ENCODE measurements at regions not wholly inside any gene's neighbourhood (a gene's known extent, or its start where the extent isn't known, plus 50 kb on each side); places are given as distances from the start of the nearest gene placed in this dataset.

DNA sequence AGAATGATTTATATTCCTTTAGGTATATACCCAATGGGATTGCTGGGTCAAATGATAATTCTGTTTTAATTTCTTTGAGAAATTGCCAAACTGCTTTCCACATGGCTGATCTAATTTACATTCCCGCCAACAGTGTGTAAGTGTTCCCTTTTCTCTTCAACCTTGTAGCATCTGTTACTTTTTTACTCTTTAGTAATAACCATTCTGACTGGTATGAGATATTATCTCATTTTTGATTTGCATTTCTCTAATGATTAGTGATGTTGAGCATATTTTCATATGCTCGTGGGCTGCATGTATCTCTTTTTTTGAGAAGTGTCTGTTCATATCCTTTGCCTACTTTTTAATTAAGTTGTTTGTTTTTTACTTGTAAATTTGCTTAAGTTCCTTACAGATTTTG, 1264.2 kb downstream of the OTOL1 start:
- Mint-ChIP-seq H3K4me3 (no peak overlapping the region), H3K27ac (no peak overlapping the region), H3K4me1 (ENCODE audit: unreplicated experiment) (no peaks in the 10 kb centered on the region), H3K9me3 (no peaks in the 10 kb centered on the region), H3K27me3 (no peaks in the 10 kb centered on the region), H3K36me3 (no peaks in the 10 kb centered on the region)
- DNase-seq (ENCODE audit: extremely low spot score, unreplicated experiment) = no peak
- TF ChIP-seq CTCF (conservative IDR thresholded peaks at IDR 0.05) = no peak

DNA sequence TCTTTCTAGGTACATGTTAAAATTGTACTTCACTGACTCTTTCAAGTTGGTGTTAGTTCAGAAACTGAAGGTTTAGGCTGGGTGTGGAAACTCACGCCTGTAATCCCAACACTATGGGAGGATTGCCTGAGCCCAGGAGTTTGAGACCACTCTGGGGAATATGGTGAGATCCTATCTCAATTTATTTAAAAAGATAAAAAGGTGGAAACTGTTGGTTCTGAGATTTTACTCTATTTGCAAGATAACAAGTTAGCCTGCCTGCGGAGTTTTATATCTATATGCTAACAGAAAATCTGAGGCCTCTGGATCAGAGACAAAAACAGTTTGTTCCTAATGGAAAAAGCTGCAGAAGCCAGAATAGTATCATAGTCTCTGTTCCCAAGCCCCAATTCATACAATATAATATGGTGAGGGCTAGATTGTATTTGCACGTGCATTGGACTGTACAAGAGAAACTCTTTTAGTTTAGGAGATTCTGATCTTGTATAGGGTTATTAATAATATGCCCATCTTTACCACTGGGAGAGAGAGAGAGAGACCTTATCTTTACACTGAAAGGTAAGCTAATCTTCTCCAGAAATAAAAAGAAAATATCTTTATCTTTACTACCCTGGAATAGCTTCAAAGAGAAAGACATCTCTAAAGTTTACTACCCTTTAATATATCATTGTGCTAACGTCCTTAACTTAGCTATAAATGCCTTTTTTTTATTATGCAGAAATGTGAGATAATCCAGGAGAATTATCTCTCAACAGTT, 1267.6 kb downstream of the OTOL1 start:
- TF ChIP-seq CTCF (conservative IDR thresholded peaks at IDR 0.05) = no peak
- no peak overlapping the region for H3K27ac Mint-ChIP-seq
- H3K9me3 Mint-ChIP-seq = no peaks in the 10 kb centered on the region
- no peak for DNase-seq (ENCODE audit: extremely low spot score, unreplicated experiment)
- H3K36me3 Mint-ChIP-seq = no peaks in the 10 kb centered on the region
- no peak overlapping the region for H3K4me3 Mint-ChIP-seq
- H3K4me1 Mint-ChIP-seq (ENCODE audit: unreplicated experiment) = no peaks in the 10 kb centered on the region
- no peaks in the 10 kb centered on the region for H3K27me3 Mint-ChIP-seq

GRCh38 chr3:162764808-162765071, 1268.1 kb downstream of the OTOL1 start:
- no peaks in the 10 kb centered on the region for H3K36me3 Mint-ChIP-seq
- H3K27me3 Mint-ChIP-seq = no peaks in the 10 kb centered on the region
- H3K27ac Mint-ChIP-seq = no peak overlapping the region
- DNase-seq (ENCODE audit: extremely low spot score, unreplicated experiment) = no peak
- no peaks in the 10 kb centered on the region for H3K9me3 Mint-ChIP-seq
- TF ChIP-seq CTCF (conservative IDR thresholded peaks at IDR 0.05) = no peak
- no peak overlapping the region for H3K4me3 Mint-ChIP-seq
- H3K4me1 Mint-ChIP-seq (ENCODE audit: unreplicated experiment) = no peaks in the 10 kb centered on the region

DNA sequence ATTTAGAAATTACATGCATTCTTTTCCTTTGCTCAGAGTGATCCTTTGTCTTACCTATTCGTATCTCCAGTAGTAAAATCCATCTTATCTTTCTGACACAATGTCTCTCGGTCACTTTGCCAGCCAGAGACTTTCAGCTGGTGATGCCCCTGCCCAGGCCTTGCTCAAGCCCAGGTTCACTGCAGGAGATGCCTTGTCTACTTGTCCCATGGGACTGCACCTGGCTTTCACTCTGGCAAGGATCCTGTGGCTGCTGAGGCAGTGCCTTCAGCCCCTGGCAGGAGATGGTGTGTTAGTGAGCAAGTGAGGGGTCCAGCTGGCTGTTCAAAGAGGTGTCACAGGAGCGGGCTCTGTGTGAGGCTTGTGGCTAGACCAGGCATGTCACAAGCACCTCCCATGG, 1268.9 kb downstream of the OTOL1 start:
- no peaks in the 10 kb centered on the region for H3K36me3 Mint-ChIP-seq
- no peak for TF ChIP-seq CTCF (conservative IDR thresholded peaks at IDR 0.05)
- H3K27ac Mint-ChIP-seq = no peak overlapping the region
- H3K4me3 Mint-ChIP-seq = no peak overlapping the region
- H3K4me1 Mint-ChIP-seq (ENCODE audit: unreplicated experiment) = no peaks in the 10 kb centered on the region
- H3K27me3 Mint-ChIP-seq = no peaks in the 10 kb centered on the region
- no peak for DNase-seq (ENCODE audit: extremely low spot score, unreplicated experiment)
- no peaks in the 10 kb centered on the region for H3K9me3 Mint-ChIP-seq

DNA sequence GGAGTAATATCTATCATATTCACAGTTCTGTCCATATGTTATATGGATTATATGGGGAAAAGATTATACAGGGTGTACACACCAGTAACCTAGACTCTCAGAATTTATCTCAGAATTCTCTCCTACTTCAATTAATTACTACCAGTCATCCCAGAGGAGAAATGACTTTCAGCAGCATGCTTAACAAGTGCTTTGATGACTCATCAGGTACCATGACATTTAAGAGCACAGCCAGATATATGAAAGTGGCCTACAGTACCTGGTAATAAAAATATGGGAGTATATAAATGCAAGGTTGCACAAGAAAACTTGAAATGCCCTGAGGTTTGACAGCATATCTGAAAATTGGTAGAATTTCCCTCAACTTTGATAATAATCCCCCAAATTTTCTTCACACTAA, 1273.0 kb downstream of the OTOL1 start:
- TF ChIP-seq CTCF (conservative IDR thresholded peaks at IDR 0.05) = no peak
- Mint-ChIP-seq H3K36me3 (no peaks in the 10 kb centered on the region), H3K27me3 (no peaks in the 10 kb centered on the region), H3K9me3 (peaks cover 5% of the 10 kb centered on the region), H3K27ac (no peak overlapping the region), H3K4me1 (ENCODE audit: unreplicated experiment) (no peaks in the 10 kb centered on the region), H3K4me3 (no peak overlapping the region)
- no peak for DNase-seq (ENCODE audit: extremely low spot score, unreplicated experiment)

DNA sequence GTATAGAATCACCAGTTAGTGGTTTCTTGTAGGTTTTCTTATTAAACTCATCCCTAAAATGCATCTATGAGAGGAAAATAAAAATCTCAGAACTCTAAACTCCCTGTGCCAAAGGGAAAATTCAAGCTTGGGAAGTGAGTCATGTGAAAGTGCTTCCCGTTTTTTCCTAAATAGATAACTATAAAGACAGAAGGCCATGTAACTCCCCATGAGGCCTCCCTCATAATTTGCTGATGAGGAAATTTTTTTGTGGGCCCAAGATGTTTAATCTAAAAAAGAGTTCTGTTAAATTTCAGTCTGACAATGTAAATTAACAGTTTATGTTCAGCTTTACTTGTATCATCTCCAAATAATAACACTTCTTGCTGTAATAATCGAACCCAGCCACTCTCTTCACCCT, 1273.9 kb downstream of the OTOL1 start:
- H3K4me1 Mint-ChIP-seq (ENCODE audit: unreplicated experiment) = peaks cover 6% of the 10 kb centered on the region
- H3K36me3 Mint-ChIP-seq = no peaks in the 10 kb centered on the region
- peaks cover 5% of the 10 kb centered on the region for H3K9me3 Mint-ChIP-seq
- no peak for TF ChIP-seq CTCF (conservative IDR thresholded peaks at IDR 0.05)
- H3K27ac Mint-ChIP-seq = no peak overlapping the region
- no peak overlapping the region for H3K4me3 Mint-ChIP-seq
- H3K27me3 Mint-ChIP-seq = no peaks in the 10 kb centered on the region
- no peak for DNase-seq (ENCODE audit: extremely low spot score, unreplicated experiment)

All from type B pancreatic cell (in vitro differentiated cells).